ENCODE measurements at regions not wholly inside any gene's neighbourhood (a gene's known extent, or its start where the extent isn't known, plus 50 kb on each side); places are given as distances from the start of the nearest gene placed in this dataset.
"Not testable (repeated sequence)": the region's sequence is repeated elsewhere in the genome, so short reads cannot be mapped to it uniquely, and the experiment has no call there.

DNA sequence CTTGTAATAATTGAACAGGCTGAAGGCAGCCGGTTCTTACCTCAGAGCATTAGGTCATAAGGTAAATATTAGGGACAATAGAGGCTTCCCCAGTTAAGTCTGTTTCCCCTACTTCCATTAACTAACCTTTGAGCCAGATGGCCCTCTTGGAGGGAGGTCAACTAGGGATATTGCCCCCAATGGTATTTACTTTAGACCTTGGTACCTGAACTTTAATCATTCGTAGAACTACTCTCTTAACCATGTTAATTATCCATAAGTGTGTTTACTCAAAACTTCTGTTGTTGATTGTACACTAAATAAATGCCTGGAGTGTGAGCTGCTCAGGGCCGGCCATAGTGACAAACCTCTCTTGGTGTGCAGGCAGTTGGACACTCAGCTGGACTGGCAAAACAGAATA is 1843.5 kb upstream of the AGA start:
- DNase-seq (ENCODE audit: low spot score): no peak

DNA sequence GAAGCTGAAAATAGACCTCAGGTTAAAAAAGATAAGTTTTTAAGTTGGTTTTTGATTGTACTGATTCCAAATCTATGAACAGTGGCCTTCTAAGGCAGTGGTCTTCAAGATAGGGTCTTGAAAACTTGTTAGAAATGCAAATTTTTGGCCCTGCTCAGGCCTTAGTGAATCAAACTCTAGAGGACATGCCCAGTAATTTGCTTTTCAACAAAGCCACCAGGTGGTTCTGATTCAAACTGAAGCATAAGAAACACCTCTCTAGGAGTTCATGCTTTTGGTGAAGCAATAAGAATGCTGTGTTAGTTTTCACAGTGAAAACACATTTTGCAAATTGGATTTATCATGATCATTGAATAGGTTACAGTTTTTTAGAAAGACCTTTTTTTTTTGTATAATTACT is 1849.4 kb upstream of the AGA start:
- DNase-seq (ENCODE audit: low spot score): no peak

GRCh38 chr4:179292468-179292867 is 1850.2 kb upstream of the AGA start:
- no peak for DNase-seq (ENCODE audit: low spot score)

DNA sequence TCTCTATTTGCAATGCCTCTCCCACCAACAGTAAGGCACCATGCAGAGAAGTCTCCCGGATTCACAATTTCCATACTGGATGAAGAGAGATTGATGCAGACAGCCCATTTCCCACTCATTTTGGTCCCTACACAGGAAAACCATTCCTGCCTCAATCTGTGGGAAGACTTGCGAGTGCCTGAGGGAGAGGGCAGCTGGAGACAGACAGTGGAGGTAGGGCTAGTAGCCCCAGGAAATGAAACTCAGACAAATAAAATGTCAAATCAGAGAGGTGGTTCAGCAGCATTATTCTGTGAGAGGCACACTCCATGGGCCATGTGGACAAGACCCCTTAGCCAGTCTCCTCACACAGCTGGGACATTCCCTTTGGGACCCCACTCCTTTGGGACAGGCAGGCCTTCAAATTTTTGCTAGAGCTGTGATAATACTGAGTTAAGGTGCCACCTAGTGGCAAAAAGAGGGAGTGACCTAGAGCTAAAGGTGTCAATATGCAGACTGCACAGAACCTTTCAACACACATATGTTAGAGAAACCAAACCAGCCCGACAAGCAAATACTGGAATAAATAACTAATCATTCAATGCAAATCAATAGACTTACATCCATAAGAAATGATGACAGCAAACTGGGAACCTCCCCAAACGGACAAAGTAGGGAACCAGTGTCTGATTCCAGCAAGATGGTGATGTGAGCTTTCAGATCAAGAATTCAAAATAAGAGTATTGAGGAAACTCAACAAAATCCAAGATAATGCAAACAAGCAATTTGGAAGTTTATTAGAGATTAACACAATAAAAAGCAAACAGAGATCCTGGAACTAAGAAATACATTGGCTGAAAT is 1865.3 kb upstream of the AGA start:
- peak; percentile 3 for DNase-seq (ENCODE audit: low spot score)

GRCh38 chr4:179313823-179314222 is 1871.6 kb upstream of the AGA start:
- no peak for DNase-seq (ENCODE audit: low spot score)

GRCh38 chr4:179325181-179325580 is 1882.9 kb upstream of the AGA start:
- no peak for DNase-seq (ENCODE audit: low spot score)

DNA sequence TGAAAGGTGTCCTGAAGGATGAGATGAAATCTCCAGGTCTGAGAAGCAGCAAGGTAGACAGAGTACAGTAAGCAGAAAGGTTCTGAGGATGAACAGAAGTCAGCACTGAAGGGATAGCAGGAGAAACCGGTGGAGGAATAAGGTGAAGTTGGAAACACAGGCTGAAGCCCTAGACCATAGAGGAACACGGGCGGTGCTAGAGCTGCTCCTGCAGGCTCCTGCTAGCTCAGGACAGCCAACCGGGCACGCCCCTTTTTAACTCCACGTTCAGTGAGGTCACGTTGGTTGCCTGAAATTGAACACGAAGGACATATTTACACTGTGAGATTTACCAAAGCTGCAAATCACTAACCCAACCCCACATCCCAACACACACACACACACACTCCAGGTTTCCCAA is 1886.4 kb upstream of the AGA start:
- DNase-seq (ENCODE audit: low spot score): no peak

- DNase-seq (ENCODE audit: low spot score): no peak
Measured at GRCh38 chr4:179331362-179331761, 1889.1 kb upstream of the AGA start.

DNA sequence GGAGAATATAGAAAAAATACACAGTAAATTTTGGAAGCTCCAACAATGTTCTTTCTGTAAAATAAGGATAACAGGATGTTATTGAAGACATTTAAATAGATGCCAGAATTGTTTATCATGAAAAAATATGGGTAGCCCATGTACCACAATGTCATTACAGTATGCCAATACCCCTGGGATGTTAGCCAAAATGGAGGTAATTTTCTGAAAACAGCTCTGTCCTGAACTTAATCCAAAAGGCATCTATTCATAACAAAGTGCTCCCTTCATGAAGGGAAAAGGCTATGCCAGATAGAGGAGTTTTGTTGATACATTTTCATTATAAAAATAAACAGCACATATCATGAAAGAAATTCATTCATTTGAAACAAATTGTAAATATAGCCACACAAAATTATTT is 1902.6 kb upstream of the AGA start:
- DNase-seq (ENCODE audit: low spot score): peak; percentile 2

DNA sequence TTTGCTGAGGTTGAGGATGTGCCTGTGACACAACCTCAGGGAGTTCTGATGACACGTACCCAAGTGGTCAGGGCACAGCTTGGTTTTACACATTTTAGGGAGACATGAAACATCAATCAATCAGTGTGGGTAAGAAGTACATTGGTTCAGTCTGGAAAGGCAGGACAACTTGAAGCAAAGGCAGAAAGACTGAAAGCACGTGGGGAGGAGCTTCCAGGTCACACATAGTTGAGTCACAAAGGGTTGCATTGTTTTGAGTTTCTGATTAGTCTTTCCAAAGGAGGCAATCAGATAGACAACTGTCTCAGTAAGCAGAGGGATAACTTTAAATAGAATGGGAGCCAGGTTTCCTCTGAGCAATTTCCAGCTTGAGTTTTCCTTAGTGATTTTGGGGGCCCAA is 1910.0 kb upstream of the AGA start:
- DNase-seq (ENCODE audit: low spot score): no peak

DNA sequence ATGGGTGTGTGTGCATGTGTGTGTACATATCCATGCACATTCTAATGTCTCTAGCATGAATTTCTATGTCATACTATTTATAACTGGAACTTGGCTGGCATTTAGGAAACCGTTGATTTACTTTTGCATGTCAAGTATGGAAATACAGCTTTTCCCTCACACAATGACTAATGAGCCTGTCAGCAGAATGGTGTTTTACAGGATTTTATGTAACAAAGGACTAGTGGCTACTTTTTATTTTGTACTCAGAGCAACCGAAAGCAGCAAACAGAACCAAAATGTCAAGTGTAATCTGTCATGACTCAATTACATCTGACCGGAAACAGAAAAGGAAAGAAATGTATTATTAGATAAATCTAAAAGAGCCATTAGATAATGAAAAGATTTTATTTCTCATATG is 1911.5 kb upstream of the AGA start:
- no peak for DNase-seq (ENCODE audit: low spot score)

DNA sequence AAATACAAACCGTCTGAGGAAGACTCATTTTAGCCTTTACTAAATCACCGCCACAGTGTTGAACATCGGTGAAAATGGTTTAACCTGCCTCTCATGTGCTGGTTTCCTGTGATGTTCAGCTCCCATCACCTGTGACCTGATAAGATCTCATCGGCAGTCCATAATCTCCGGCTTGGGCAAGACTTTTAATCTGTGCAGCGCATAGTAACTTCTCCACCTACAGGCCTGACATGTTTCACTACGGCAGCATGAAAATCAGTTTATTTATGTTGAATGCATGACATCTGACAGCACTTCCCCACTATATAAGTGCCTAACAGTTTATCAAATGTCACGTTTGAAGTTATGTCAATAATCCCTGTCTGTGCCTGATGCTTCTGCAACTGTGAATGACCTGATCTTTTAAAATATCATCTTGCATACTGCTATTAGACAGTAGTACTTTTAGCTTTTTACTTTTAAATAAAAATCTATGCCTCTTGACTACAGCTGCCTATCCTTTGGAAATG is 1919.8 kb upstream of the AGA start:
- DNase-seq (ENCODE audit: low spot score): no peak

DNA sequence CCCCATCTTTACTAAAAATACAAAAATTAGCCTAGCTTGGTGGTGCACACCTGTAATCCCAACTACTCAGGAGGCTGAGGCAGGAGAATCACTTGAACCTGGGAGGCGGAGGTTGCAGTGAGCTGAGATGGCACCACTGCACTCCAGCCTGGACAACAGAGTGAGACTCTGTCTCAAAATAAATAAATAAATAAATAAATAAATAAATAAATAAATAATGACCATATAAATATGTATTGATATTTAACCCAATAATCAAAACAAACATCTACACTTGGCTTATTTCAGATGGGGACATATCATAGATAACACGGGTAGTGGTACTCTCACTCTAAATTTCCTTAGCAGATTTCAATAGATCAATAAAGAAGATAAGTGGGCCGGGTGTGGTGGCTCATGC is 1923.7 kb upstream of the AGA start:
- DNase-seq (ENCODE audit: low spot score): not testable (repeated sequence)

GRCh38 chr4:179372242-179372641 is 1930.0 kb upstream of the AGA start:
- no peak for DNase-seq (ENCODE audit: low spot score)

- DNase-seq (ENCODE audit: low spot score): no peak
Measured at GRCh38 chr4:179372746-179373145, 1930.5 kb upstream of the AGA start.

DNA sequence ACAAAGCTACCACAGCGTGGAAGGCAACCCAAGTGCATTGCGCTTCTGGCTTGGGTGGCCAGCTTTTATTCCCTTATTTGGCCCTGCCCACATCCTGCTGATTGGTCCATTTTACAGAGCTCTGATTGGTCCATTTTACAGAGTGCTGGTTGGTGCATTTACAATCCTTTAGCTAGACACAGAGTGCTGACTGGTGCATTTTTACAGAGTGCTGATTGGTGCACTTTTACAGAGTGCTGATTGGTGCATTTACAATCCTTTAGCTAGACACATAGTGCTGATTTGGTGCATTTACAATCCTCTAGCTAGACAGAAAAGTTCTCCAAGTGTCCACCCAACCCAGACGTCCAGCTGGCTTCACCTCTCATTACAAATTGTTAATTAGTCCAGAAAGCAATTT is 1936.6 kb upstream of the AGA start:
- DNase-seq (ENCODE audit: low spot score): not testable (repeated sequence)

GRCh38 chr4:179392787-179393186 is 1950.5 kb upstream of the AGA start:
- no peak for DNase-seq (ENCODE audit: low spot score)

- DNase-seq (ENCODE audit: low spot score): no peak
Measured at GRCh38 chr4:179398414-179398813, 1956.2 kb upstream of the AGA start.

DNA sequence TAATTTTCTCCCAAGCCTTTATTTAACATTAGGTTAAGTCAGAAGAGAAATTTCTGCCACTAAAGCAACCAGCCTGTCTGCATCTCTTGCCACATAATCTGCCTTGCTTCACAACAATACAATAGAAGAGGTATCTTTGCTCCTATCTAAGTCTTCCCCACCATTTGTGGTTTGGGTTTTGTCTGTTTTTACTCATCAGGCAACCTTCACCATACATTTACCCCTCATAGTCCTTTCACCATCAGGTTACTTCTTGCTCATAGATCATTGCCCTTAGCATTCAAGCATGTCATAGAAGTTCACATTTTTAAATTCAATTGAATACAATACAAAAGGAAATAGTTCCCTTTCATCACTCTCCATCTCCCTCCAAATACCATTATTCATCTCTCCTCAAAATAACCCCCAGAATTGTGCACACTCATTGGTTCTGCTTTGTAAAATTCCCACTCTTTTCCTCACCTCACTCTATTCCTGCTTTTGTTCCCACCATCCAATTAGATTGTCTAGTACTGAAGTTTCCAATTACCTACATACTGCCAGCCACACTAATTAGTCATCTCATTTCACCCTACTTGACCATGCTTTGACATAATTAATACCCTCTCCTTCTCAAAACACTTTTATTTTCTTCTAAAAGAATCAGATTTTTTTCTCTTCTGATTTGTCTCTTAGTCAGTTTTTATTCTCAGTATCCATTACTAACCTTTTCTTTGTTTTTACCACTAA is 1957.0 kb upstream of the AGA start:
- no peak for DNase-seq (ENCODE audit: low spot score)

GRCh38 chr4:179415037-179415846 is 1973.0 kb upstream of the AGA start:
- no peak for DNase-seq (ENCODE audit: low spot score)

- DNase-seq (ENCODE audit: low spot score): no peak
Measured at GRCh38 chr4:179415847-179416223, 1973.6 kb upstream of the AGA start.

- no peak for DNase-seq (ENCODE audit: low spot score)
Measured at GRCh38 chr4:179417357-179417756, 1975.1 kb upstream of the AGA start.

DNA sequence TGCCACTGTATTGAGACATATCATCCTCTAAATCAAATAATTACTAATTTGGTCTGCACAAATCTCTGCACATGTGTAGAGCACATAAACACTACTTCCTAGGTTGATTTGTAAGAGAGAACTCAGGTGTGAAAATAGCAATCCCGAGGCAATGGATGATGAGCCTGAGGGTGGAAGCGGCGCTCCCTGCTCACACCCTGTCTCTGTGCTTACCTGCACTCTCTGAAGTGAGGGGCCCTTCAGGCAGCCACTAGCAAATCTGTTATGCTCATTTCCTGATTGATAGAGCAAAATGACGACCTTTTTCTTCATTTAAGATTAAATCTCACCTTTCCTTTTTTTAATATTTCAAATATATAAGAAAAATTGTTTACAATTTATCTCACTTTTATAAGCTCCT is 1995.7 kb upstream of the AGA start:
- no peak for DNase-seq (ENCODE audit: low spot score)
